ENCODE measurements at regions not wholly inside any gene's neighbourhood (a gene's known extent, or its start where the extent isn't known, plus 50 kb on each side); places are given as distances from the start of the nearest gene placed in this dataset.

GRCh38 chr18:75574187-75574586, 146.7 kb upstream of the SMIM21 start:
- no peak for DNase-seq

GRCh38 chr18:75563150-75563549, 135.6 kb upstream of the SMIM21 start:
- no peak for DNase-seq

GRCh38 chr18:75562216-75562615, 134.7 kb upstream of the SMIM21 start:
- DNase-seq, result no peak

- no peak for DNase-seq
These were observed 131.3 kb upstream of the SMIM21 start for GRCh38 chr18:75558790-75559189.

GRCh38 chr18:75556841-75557240, 129.3 kb upstream of the SMIM21 start:
- DNase-seq, result no peak

- no peak for DNase-seq
These were observed 127.2 kb upstream of the SMIM21 start for GRCh38 chr18:75554644-75555185.

DNA sequence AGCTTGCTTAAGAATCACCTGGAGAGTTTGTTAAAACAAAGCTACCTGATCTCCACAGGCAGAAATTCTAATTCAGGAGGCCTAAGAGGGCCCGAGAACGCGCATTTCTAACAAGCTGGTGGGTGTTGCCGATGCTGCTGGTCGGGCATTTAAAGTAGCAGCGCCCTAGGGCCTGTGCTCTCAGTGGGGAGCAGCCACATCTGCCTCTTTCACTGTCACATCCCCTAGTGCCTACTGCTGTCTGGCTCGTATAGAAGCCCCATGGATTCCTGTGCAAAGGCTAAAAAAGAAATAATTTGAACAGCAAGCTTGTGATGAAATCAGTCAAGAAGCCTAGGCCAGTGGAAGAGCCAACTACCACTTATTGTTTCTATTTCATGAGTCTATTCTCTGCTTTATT, 126.7 kb upstream of the SMIM21 start:
- DNase-seq, result no peak

- no peak for DNase-seq
These were observed 125.5 kb upstream of the SMIM21 start for GRCh38 chr18:75553021-75553420.

- DNase-seq, result no peak
These were observed 123.6 kb upstream of the SMIM21 start for GRCh38 chr18:75551071-75551470.

GRCh38 chr18:75548353-75548905, 120.9 kb upstream of the SMIM21 start:
- no peak for DNase-seq

GRCh38 chr18:75546964-75547363, 119.5 kb upstream of the SMIM21 start:
- no peak for DNase-seq

GRCh38 chr18:75545189-75545588, 117.7 kb upstream of the SMIM21 start:
- DNase-seq, result no peak

DNA sequence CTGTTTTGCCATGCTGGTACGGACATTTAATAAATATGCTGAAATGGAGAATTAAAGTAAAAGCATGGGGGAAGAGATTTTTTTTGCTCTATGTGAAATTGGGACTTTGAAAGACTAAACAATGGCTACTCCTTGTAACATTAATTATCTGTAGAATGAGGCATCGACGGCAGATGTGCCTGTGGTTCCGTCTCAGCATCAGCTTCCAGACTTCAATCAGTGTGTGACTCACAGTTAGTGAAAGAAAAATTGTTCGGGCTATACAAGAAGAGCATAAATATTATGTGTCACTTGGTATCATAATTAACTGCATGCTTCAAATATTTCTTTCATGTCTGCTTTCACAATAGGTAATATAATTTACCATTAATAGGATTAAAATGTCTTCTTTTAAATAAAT, 117.0 kb upstream of the SMIM21 start:
- no peak for DNase-seq

- DNase-seq, result no peak
These were observed 116.6 kb upstream of the SMIM21 start for GRCh38 chr18:75544051-75544481.

- DNase-seq, result no peak
These were observed 111.2 kb upstream of the SMIM21 start for GRCh38 chr18:75538727-75539126.

DNA sequence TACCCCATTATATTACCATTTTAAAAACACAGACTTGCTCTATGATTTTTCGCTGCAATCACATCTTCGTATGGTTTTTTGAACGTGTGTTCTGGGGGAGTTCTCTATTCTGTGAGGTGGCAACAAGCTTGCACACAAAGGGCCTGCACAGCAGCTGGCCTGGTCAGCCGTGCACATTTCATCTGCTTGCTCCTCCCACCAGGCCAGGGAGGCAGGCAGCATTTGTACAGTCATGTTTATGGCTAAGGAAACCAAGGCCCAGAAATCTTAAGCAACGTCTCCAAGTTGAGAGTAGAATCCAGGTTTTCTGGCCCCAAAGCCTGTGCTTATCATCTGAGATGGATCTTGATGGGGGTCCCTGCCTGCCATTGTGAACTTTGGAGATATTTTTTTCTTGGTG, 106.4 kb upstream of the SMIM21 start:
- DNase-seq, result no peak

- no peak for DNase-seq
These were observed 105.7 kb upstream of the SMIM21 start for GRCh38 chr18:75533209-75533608.

- no peak for DNase-seq
These were observed 104.5 kb upstream of the SMIM21 start for GRCh38 chr18:75531851-75532459.

DNA sequence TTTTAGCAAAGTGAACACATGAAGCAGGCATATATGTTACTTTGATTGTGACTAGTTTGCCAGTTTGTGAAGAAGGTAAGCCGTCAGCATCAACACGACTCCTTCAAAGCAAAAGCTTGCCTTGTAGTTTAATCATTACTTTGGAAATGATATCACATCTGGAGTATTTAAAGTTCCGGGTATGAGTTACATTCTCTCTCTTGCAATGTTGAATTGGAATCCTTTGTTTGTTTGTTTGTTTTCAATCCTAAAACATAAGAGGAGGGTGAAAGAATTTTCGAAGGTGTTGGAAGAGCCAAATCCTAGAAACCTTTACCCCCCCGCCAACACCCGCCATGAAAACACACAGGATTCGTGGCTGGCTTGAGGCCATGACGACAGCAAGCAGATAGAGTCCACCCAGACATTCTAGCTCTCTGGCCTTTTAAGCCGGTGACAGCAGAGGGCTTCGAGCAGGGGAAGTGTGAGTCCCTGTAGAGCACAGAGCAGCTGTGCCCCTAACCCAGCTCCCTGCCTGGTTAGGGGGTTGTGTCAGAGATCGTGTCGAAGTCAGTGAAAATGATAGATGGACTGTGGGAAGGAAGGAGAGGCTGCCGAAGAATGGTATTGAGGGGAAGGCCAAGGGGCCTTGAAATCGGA, 103.8 kb upstream of the SMIM21 start:
- DNase-seq, result no peak

DNA sequence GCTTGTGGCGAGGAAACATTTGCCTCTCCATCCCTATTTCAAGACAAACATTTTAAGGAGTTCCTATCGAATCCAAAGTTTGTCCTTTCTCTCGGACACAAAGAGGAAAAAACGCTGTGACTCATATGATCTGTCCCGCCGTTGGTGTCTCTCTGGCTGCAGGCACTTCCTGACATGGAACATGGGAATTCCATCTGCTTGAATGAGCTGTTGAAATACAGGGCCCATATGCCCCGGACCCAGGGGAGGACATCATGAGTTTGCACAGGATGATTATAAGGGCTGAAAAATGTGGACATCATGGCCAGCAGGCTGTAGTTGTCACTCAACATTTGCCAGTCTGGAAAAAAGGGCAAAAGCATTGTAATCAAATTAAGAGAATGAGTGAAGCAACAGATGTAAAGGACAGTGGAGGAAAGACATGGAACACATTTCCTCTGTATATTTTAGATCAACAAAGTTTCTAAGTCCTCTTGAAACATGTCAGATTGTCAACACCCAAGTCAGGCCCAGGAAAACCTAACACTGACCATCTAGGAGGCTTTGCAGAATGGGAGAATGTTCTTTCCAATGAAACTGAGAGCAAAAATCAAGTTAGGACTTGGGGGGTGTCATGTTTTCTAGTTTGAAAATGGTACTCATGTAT, 103.2 kb upstream of the SMIM21 start:
- DNase-seq, result no peak

DNA sequence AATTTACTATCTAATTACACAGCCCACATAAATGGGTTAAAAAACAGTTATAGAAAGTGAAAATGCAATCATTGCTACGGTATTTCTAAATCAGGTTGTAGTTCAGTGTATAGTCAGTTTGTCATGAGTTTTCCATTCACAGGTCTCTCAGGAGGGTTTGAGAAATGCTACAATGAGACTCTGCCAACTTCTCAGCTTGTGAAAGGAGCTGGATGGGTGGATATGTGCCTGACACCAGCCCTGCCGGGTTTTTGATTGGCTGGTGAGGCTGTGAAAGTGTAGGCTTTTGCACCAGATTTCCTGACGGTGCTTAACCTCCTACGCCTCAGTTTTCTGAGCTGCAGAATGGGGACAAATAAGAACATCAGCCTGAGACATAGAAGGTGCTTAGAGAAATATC, 102.6 kb upstream of the SMIM21 start:
- DNase-seq, result no peak

GRCh38 chr18:75529394-75529793, 101.9 kb upstream of the SMIM21 start:
- DNase-seq, result no peak

GRCh38 chr18:75527848-75528685, 100.6 kb upstream of the SMIM21 start:
- DNase-seq, result no peak
